CD4-positive, CD25-positive, alpha-beta regulatory T cell (primary cell): ENCODE measurements at regions not wholly inside any gene's neighbourhood (a gene's known extent, or its start where the extent isn't known, plus 50 kb on each side); places are given as distances from the start of the nearest gene placed in this dataset.
"Not testable (repeated sequence)": the region's sequence is repeated elsewhere in the genome, so short reads cannot be mapped to it uniquely, and the experiment has no call there.

Experiments used
- ATAC-seq, 2 donors: fragments of 150-1000 bp; cut with Tn5 transposase; one replicate each; pipeline ENCODE4 v1.10.0; 2021; ENCODE audit warnings: low read depth in 2 of 2, moderate number of reproducible peaks in 2 of 2, moderate library complexity in 1 of 2
- DNase-seq, 3 donors: peaks; one replicate each; pipeline versions ENCODE4 v3.0.0 to v3.0.0-alpha.2; 2012 to 2022; ENCODE audit warnings: mixed read lengths in 1 of 3
- H3K27ac ChIP-seq: one replicate; pipeline ENCODE4 v1.7.0; 2013; ENCODE audit warnings: mild to moderate bottlenecking, low read length; ENCODE audit not compliant: insufficient read depth, poor library complexity, severe bottlenecking
- H3K27me3 ChIP-seq: one replicate; pipeline ENCODE4 v1.7.0; 2013; ENCODE audit warnings: low read length; ENCODE audit not compliant: control insufficient read depth, insufficient read depth
- H3K36me3 ChIP-seq: one replicate; pipeline ENCODE4 v1.7.0; 2013; ENCODE audit warnings: mild to moderate bottlenecking, low read length, moderate library complexity; ENCODE audit not compliant: control insufficient read depth, insufficient read depth
- H3K4me1 ChIP-seq: 2 replicates; pipeline ENCODE4 v1.7.0; 2013; ENCODE audit warnings: mild to moderate bottlenecking, low read length; ENCODE audit not compliant: insufficient read depth, control insufficient read depth, poor library complexity, severe bottlenecking
- H3K4me3 ChIP-seq: one replicate; pipeline ENCODE4 v1.7.0; 2013; ENCODE audit warnings: low read depth, mild to moderate bottlenecking, low read length, moderate library complexity
- H3K9me3 ChIP-seq, 2 experiments: 1 replicate in 1 of 2; 2 replicates in 1 of 2; pipeline ENCODE4 v1.7.0; 2013; ENCODE audit warnings: low read length in 2 of 2, mild to moderate bottlenecking in 1 of 2, moderate library complexity in 1 of 2; ENCODE audit not compliant: control insufficient read depth in 2 of 2
- H3K27ac Mint-ChIP-seq, 3 donors: one replicate each; pipeline ENCODE4 v1.8.0; 2020 to 2022; ENCODE audit warnings: mild to moderate bottlenecking in 3 of 3, mixed read lengths in 3 of 3, moderate library complexity in 2 of 3
- H3K27me3 Mint-ChIP-seq: one replicate; pipeline ENCODE4 v1.8.0; 2022; ENCODE audit warnings: mild to moderate bottlenecking, mixed read lengths
- H3K36me3 Mint-ChIP-seq: one replicate; pipeline ENCODE4 v1.8.0; 2020; ENCODE audit warnings: mixed read lengths
- H3K4me1 Mint-ChIP-seq, 4 donors: one replicate each; pipeline ENCODE4 v1.8.0; 2020 to 2022; ENCODE audit warnings: mixed read lengths in 4 of 4, mild to moderate bottlenecking in 1 of 4
- H3K4me3 Mint-ChIP-seq, 4 donors: one replicate each; pipeline ENCODE4 v1.8.0; 2020 to 2022; ENCODE audit warnings: mild to moderate bottlenecking in 4 of 4, mixed read lengths in 4 of 4, moderate library complexity in 3 of 4
- H3K9me3 Mint-ChIP-seq, 7 donors: one replicate each; pipeline ENCODE4 v1.8.0; 2020 to 2022; ENCODE audit warnings: mixed read lengths in 7 of 7, mild to moderate bottlenecking in 3 of 7, moderate library complexity in 2 of 7

DNA sequence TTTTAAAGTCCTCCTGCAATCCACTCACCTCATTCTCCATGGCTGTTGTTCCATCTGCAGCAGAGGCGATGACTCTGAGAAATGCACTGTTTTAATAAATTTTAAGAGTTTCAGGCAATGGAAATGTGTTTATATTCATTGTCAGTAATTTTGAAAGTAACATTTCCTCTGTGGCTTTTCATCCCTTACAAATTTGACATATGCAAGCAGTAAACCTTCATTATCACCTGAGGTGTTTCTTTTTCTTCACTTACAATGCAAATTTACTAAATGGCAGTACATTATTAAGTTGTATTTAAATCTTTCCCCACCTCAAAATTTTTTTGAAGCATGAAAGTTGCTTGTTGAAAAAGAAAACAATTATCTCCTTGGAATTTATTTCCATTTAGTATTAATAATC is 136.9 kb downstream of the DIRAS2 start:
- Histone ChIP-seq H3K36me3 (no peaks in the 10 kb centered on the region), H3K27ac (no peak overlapping the region), H3K9me3 (no peaks in the 10 kb centered on the region), H3K4me1 (no peaks in the 10 kb centered on the region), H3K27me3 (no peaks in the 10 kb centered on the region), H3K4me3 (no peak overlapping the region)
- peaks cover 0 to 3% (median 0%) of the 10 kb centered on the region in 4 donors for H3K4me1 Mint-ChIP-seq
- DNase-seq = no peak
- ATAC-seq = no peak
- H3K27me3 Mint-ChIP-seq = peaks cover 8% of the 10 kb centered on the region
- peaks cover 0 to 3% (median 0%) of the 10 kb centered on the region in 7 donors for H3K9me3 Mint-ChIP-seq
- no peak overlapping the region for H3K4me3 Mint-ChIP-seq
- no peaks in the 10 kb centered on the region for H3K36me3 Mint-ChIP-seq
- H3K27ac Mint-ChIP-seq = no peak overlapping the region

DNA sequence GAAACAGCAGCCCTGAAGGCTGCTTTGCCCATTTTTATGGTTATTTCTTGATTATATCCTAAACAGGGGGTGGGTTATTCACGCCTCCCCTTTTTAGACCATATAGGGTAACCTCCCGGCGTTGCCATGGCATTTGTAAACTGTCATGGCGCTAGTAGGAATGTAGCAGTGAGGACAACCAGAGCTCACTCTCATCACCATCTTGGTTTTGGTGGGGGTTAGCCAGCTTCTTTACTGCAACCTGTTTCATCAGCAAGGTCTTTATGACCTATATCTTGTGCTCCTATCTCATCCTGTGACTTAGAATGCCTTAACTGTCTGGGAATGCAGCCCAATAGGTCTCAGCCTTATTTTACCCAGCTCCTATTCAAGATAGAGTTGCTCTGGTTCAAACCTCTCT is 136.2 kb downstream of the DIRAS2 start:
- not testable (repeated sequence) for H3K27ac ChIP-seq, H3K4me3 Mint-ChIP-seq, H3K4me1 Mint-ChIP-seq, H3K27me3 Mint-ChIP-seq, H3K27ac Mint-ChIP-seq, H3K9me3 ChIP-seq, H3K9me3 Mint-ChIP-seq, H3K4me3 ChIP-seq, H3K4me1 ChIP-seq, H3K36me3 ChIP-seq, ATAC-seq, DNase-seq, H3K36me3 Mint-ChIP-seq, H3K27me3 ChIP-seq

DNA sequence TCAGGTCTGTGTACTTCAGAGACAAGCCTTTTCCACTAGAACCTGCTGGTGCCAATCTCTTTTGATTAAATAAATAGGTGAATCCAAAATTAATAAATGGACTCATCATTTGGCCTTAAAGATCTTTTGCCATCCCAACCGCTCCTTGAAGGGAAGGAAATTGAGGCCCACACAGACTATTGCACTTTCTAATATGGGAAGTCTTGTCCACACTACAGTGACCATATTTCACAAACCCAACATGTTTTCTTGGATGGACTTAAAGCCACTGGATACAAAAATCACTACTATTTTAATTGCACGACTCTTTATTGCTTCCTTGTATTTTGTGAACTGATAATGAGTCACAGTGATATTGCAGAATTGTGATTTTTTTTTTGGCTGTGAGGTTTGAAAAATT is 135.0 kb downstream of the DIRAS2 start:
- H3K27me3 ChIP-seq = no peaks in the 10 kb centered on the region
- Mint-ChIP-seq H3K27ac (no peak overlapping the region), H3K4me1 (peaks cover 0 to 3% (median 0%) of the 10 kb centered on the region in 4 donors), H3K9me3 (peaks cover 0 to 5% (median 0%) of the 10 kb centered on the region in 7 donors), H3K4me3 (no peak overlapping the region), H3K27me3 (peaks cover 8% of the 10 kb centered on the region), H3K36me3 (no peaks in the 10 kb centered on the region)
- H3K9me3 ChIP-seq = no peaks in the 10 kb centered on the region
- H3K27ac ChIP-seq = no peak overlapping the region
- no peak overlapping the region for H3K4me3 ChIP-seq
- H3K36me3 ChIP-seq = no peaks in the 10 kb centered on the region
- H3K4me1 ChIP-seq = no peaks in the 10 kb centered on the region
- no peak for DNase-seq
- ATAC-seq = no peak

DNA sequence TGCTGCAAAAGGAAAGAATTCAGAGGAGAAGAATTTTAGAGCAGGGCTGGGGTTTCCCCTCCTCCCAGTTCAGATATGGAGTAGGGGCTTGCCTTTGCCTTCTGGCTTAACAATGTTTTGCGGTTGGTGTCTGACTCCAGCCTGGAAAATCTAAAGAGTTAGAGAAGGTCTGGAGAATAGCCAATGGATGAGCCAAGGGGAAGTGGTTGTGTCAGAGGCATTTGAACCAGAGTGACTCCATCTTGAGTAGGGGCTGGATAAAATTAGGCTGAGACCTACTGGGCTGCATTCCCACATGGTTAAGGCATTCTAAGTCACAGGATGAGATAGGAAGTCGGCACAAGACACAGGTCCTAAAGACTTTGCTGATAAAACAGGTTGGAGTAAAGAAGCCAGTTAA is 133.7 kb downstream of the DIRAS2 start:
- Mint-ChIP-seq H3K9me3 (peaks cover 0 to 3% (median 0%) of the 10 kb centered on the region in 7 donors), H3K4me3 (no peak overlapping the region)

DNA sequence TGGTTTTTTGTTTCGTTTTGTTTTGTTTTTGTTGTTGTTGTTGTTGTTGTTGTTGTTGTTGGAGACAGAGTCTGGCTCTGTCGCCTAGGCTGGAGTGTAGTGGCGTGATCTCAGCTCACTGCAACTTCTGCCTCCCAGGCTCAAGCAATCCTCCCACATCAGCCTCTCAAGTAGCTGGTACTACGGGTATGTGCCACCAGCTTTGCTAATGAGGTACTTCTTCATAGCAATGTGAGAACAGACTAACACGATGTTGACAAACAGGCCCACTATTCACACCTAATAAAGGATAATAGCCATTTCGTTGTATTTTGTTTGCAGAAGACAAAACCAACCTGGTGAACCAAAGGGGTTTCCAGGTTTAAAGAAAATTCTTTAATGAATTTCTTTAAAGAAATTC is 130.9 kb downstream of the DIRAS2 start:
- Mint-ChIP-seq H3K9me3 (peaks cover 0 to 3% (median 0%) of the 10 kb centered on the region in 7 donors), H3K4me3 (no peak overlapping the region), H3K27me3 (peaks cover 5% of the 10 kb centered on the region), H3K4me1 (peaks cover 0 to 3% (median 0%) of the 10 kb centered on the region in 4 donors), H3K27ac (no peak overlapping the region), H3K36me3 (no peaks in the 10 kb centered on the region)
- ATAC-seq (no peak), DNase-seq (no peak)
- no peaks in the 10 kb centered on the region for H3K9me3 ChIP-seq
- no peak overlapping the region for H3K27ac ChIP-seq
- H3K36me3 ChIP-seq = no peaks in the 10 kb centered on the region
- no peaks in the 10 kb centered on the region for H3K4me1 ChIP-seq
- no peak overlapping the region for H3K4me3 ChIP-seq
- H3K27me3 ChIP-seq = no peaks in the 10 kb centered on the region

More for the DNA sequence above, 133.7 kb downstream of the DIRAS2 start:
- Histone ChIP-seq H3K4me1 (no peaks in the 10 kb centered on the region), H3K27me3 (no peaks in the 10 kb centered on the region), H3K27ac (no peak overlapping the region), H3K4me3 (no peak overlapping the region), H3K9me3 (no peaks in the 10 kb centered on the region), H3K36me3 (no peaks in the 10 kb centered on the region)
- no peaks in the 10 kb centered on the region for H3K36me3 Mint-ChIP-seq
- peaks cover 0 to 3% (median 0%) of the 10 kb centered on the region in 4 donors for H3K4me1 Mint-ChIP-seq
- DNase-seq (no peak), ATAC-seq (no peak)
- peaks cover 8% of the 10 kb centered on the region for H3K27me3 Mint-ChIP-seq
- H3K27ac Mint-ChIP-seq = peak overlapping the region in 1 of 3 donors; percentile 16

DNA sequence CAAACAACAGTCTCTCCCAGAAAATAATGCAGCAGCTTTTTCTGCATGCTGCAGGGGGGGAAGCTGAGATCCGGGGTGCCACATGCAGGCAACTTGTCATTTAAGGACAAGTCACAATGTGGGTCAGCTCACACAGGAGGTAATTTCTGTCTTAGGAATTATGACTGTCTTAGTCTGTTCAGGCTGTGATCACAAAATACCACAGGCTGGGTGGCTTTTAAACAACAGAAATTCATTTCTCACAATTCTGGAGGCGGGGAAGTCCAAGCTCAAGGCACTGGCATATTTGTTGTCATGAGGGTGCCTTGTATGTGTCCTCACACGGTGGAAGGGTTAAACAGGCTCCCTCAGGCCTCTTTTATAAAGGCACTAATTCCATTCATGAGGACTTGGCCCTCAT is 127.7 kb downstream of the DIRAS2 start:
- Mint-ChIP-seq H3K36me3 (no peaks in the 10 kb centered on the region), H3K27me3 (peaks cover 8% of the 10 kb centered on the region), H3K9me3 (peaks cover 0 to 3% (median 0%) of the 10 kb centered on the region in 7 donors), H3K4me1 (no peaks in the 10 kb centered on the region), H3K4me3 (no peak overlapping the region), H3K27ac (no peak overlapping the region)
- Histone ChIP-seq H3K27me3 (no peaks in the 10 kb centered on the region), H3K9me3 (no peaks in the 10 kb centered on the region), H3K36me3 (no peaks in the 10 kb centered on the region), H3K4me3 (no peak overlapping the region), H3K4me1 (no peaks in the 10 kb centered on the region), H3K27ac (no peak overlapping the region)
- ATAC-seq (no peak), DNase-seq (no peak)

DNA sequence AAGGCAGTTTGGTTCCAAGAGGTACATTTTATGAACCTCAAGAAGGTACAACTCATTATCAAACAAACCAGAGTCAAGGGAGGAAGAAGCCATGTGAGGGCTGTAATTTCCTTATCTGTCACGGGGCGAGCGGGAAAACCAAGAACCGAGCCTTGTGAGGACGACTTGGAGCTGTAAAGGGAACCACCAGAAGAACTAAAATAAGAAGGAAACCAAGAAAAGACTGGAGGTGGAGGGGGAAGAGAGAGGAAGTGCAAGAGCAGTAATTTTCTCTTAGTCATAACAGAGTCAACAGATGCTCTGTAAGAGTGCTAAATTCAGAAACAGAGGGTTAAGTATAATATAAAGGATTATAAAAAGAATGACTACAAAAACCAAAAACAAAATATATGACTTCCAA is 127.1 kb downstream of the DIRAS2 start:
- Histone ChIP-seq H3K4me1 (no peaks in the 10 kb centered on the region), H3K4me3 (no peak overlapping the region), H3K36me3 (no peaks in the 10 kb centered on the region), H3K27me3 (no peaks in the 10 kb centered on the region), H3K9me3 (no peaks in the 10 kb centered on the region), H3K27ac (no peak overlapping the region)
- Mint-ChIP-seq H3K9me3 (peaks cover 0 to 3% (median 0%) of the 10 kb centered on the region in 7 donors), H3K27ac (no peak overlapping the region), H3K4me1 (no peaks in the 10 kb centered on the region), H3K27me3 (peaks cover 4% of the 10 kb centered on the region), H3K36me3 (no peaks in the 10 kb centered on the region), H3K4me3 (peak overlapping the region in 1 of 4 donors; percentile 32)
- ATAC-seq (no peak), DNase-seq (no peak)

DNA sequence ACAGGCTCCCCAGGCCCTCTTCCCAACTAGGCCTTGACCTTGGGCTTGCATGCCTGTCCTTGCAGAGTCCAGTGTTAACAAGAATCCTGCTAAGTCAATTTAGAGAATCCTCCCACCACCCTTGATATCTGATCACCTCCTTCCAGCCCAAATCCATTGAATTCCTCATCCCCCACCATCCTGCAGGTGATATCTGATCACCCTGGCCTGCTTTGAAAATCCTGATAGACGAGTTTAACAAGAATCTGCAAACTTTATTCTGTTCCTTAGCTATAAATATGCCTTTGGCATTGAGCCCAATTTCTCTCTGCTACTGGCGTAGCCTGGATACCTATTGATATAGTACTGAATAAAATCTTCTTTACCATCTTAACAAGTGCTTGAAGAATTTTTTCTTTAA is 125.5 kb downstream of the DIRAS2 start:
- peaks cover 0 to 1% (median 0%) of the 10 kb centered on the region in 7 donors for H3K9me3 Mint-ChIP-seq
- no peak overlapping the region for H3K4me3 Mint-ChIP-seq
- no peak overlapping the region for H3K27ac Mint-ChIP-seq
- ATAC-seq = no peak
- H3K4me1 Mint-ChIP-seq = no peaks in the 10 kb centered on the region
- H3K27me3 ChIP-seq = no peaks in the 10 kb centered on the region
- H3K36me3 Mint-ChIP-seq = no peaks in the 10 kb centered on the region
- H3K27me3 Mint-ChIP-seq = peaks cover 4% of the 10 kb centered on the region
- H3K4me1 ChIP-seq = no peaks in the 10 kb centered on the region
- H3K36me3 ChIP-seq = no peaks in the 10 kb centered on the region
- no peak overlapping the region for H3K27ac ChIP-seq
- H3K4me3 ChIP-seq = no peak overlapping the region
- no peak for DNase-seq
- H3K9me3 ChIP-seq = no peaks in the 10 kb centered on the region
